ENCODE measurements at regions not wholly inside any gene's neighbourhood (a gene's known extent, or its start where the extent isn't known, plus 50 kb on each side); places are given as distances from the start of the nearest gene placed in this dataset.

DNA sequence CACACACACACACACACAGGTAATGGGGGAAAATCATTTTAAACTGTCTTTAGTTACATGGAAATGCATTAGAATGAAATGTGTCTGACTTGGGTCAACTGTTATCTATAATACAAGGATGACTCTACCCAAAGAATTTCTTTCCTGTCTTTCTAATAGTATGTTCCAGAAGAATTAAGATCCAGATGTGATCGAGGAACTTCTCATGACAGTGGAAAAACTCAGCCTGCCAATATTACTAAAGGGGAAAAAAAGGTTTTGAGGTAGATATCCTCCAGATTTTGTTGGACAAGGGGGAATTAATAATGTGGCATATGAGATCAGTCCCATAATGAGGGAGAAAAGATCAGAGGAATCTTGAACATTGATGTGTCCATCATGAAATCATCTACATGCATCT, 190.6 kb upstream of the MAP3K1 start:
- no peaks in the 10 kb centered on the region for H3K9me2 ChIP-seq (ENCODE audit: insufficient read depth)
- peak overlapping the region; percentile 41 for H3K4me2 ChIP-seq (ENCODE audit: unreplicated experiment)
- WGBS, 2 experiments (ENCODE audit: low coverage in 1 of 2, low lambda C conversion rate in 2 of 2, missing lambda C conversion rate in 2 of 2) = 30 to 41% methylated on average over 1 of the region's 1 CpG
- no peaks in the 10 kb centered on the region for H4K20me1 ChIP-seq (ENCODE audit: insufficient read depth)
- peak; percentile 23 for DNase-seq
- no peak overlapping the region for H2AFZ ChIP-seq
- no peak overlapping the region for H3K4me3 ChIP-seq
- H3K36me3 ChIP-seq (ENCODE audit: low read depth) = no peaks in the 10 kb centered on the region
- H3K79me2 ChIP-seq (ENCODE audit: insufficient read depth) = no peaks in the 10 kb centered on the region
- H3K9ac ChIP-seq = no peak overlapping the region
- in situ Hi-C loops (cut with MboI) = no loop called here
- H3F3A ChIP-seq (ENCODE audit: insufficient read depth) = peaks cover 27% of the 10 kb centered on the region
- H3K27me3 ChIP-seq (replicated peaks; ENCODE audit: insufficient read depth) = no peaks in the 10 kb centered on the region
- no peak for TF ChIP-seq EZH2phosphoT487 (IDR thresholded peaks at IDR 0.05; ENCODE audit: insufficient read depth, low read depth)
- TF ChIP-seq EZH2 (IDR thresholded peaks at IDR 0.05; ENCODE audit: insufficient read depth, poor library complexity, severe bottlenecking) = no peak
- peaks cover 48% of the 10 kb centered on the region for H3K4me1 ChIP-seq (ENCODE audit: insufficient read depth)
- no peak overlapping the region for H3K27ac ChIP-seq
- H3K9me3 ChIP-seq (ENCODE audit: low read depth) = peaks cover 2% of the 10 kb centered on the region

DNA sequence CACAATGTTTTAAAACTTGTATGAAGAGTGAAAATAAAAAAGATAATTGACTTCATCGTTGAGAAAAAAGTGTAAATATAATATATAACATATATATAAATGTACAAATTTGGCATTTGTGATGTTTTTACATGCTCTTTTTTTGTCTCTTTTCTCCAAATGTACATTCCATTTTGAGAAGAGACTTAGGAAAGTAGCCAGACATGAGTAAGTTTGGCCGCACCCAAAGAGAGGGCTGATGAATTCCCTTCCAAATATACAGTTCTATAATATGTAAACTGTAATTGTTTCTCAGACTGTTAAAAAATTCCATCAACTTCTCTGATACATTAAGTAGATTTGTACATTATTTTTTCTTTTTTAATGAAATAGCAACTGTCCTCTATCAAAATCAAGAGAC, 193.2 kb upstream of the MAP3K1 start:
- H2AFZ ChIP-seq = no peak overlapping the region
- H3F3A ChIP-seq (ENCODE audit: insufficient read depth) = peaks cover 27% of the 10 kb centered on the region
- H3K4me2 ChIP-seq (ENCODE audit: unreplicated experiment) = peak overlapping the region; percentile 10
- peak overlapping the region; percentile 31 for H3K27ac ChIP-seq
- no peak overlapping the region for H3K9ac ChIP-seq
- in situ Hi-C loops (cut with MboI) = no loop called here
- no peak for TF ChIP-seq EZH2 (IDR thresholded peaks at IDR 0.05; ENCODE audit: insufficient read depth, poor library complexity, severe bottlenecking)
- peak; percentile 52 for DNase-seq
- WGBS, 2 experiments (ENCODE audit: low coverage in 1 of 2, low lambda C conversion rate in 2 of 2, missing lambda C conversion rate in 2 of 2) = 77 to 86% methylated on average over 2 of the region's 2 CpGs
- H3K4me3 ChIP-seq = no peak overlapping the region
- H3K36me3 ChIP-seq (ENCODE audit: low read depth) = no peaks in the 10 kb centered on the region
- H3K9me3 ChIP-seq (ENCODE audit: low read depth) = no peaks in the 10 kb centered on the region
- no peaks in the 10 kb centered on the region for H4K20me1 ChIP-seq (ENCODE audit: insufficient read depth)
- no peaks in the 10 kb centered on the region for H3K27me3 ChIP-seq (replicated peaks; ENCODE audit: insufficient read depth)
- H3K79me2 ChIP-seq (ENCODE audit: insufficient read depth) = no peaks in the 10 kb centered on the region
- peaks cover 48% of the 10 kb centered on the region for H3K4me1 ChIP-seq (ENCODE audit: insufficient read depth)
- no peaks in the 10 kb centered on the region for H3K9me2 ChIP-seq (ENCODE audit: insufficient read depth)

GRCh38 chr5:56620903-56621677, 194.3 kb upstream of the MAP3K1 start:
- TF ChIP-seq EZH2phosphoT487 (IDR thresholded peaks at IDR 0.05; ENCODE audit: insufficient read depth, low read depth) (no peak), EZH2 (IDR thresholded peaks at IDR 0.05; ENCODE audit: insufficient read depth, poor library complexity, severe bottlenecking) (no peak)
- Histone ChIP-seq H3K27ac (peak overlapping the region; percentile 31), H3K4me1 (ENCODE audit: insufficient read depth) (peaks cover 46% of the 10 kb centered on the region), H3K36me3 (ENCODE audit: low read depth) (no peaks in the 10 kb centered on the region), H3K4me3 (no peak overlapping the region), H2AFZ (peak overlapping the region; percentile 9; the same call in 1 of the 2 replicates), H3K9me3 (ENCODE audit: low read depth) (no peaks in the 10 kb centered on the region), H3K4me2 (ENCODE audit: unreplicated experiment) (peak overlapping the region; percentile 0), H3K79me2 (ENCODE audit: insufficient read depth) (no peaks in the 10 kb centered on the region), H3K9me2 (ENCODE audit: insufficient read depth) (no peaks in the 10 kb centered on the region), H3K27me3 (replicated peaks; ENCODE audit: insufficient read depth) (no peaks in the 10 kb centered on the region), H3F3A (ENCODE audit: insufficient read depth) (peaks cover 21% of the 10 kb centered on the region), H3K9ac (no peak overlapping the region), H4K20me1 (ENCODE audit: insufficient read depth) (no peaks in the 10 kb centered on the region)
- DNase-seq = peak; percentile 52
- in situ Hi-C loops (cut with MboI) = no loop called here
- WGBS, 2 experiments (ENCODE audit: low coverage in 1 of 2, low lambda C conversion rate in 2 of 2, missing lambda C conversion rate in 2 of 2) = 65 to 70% methylated on average over 3 of the region's 3 CpGs

DNA sequence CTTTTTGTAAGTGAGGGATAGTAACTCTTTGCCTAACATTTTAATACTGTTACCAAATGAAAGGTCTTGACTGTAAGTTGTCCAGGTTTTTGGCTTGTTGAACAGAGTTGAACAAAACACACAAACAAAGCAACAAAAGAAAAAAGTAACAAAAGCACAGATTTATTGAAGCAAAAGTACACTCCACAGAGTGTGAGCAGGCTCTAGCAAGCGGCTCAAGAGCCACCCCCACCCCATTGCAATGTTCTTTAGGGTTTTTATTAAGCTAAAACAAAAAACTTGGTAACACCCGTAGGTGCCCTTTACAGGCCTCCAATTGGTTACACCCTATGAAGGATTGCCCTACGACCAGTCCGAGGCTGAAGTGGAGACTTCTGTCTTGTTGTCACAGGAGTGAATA, 197.4 kb upstream of the MAP3K1 start:
- no peak overlapping the region for H3K4me3 ChIP-seq
- H3K36me3 ChIP-seq (ENCODE audit: low read depth) = no peaks in the 10 kb centered on the region
- no peak overlapping the region for H3K27ac ChIP-seq
- no peak for DNase-seq
- peaks cover 7% of the 10 kb centered on the region for H3F3A ChIP-seq (ENCODE audit: insufficient read depth)
- 48 to 49% methylated on average over 4 of the region's 4 CpGs for WGBS, 2 experiments (ENCODE audit: low coverage in 1 of 2, low lambda C conversion rate in 2 of 2, missing lambda C conversion rate in 2 of 2)
- H3K79me2 ChIP-seq (ENCODE audit: insufficient read depth) = no peaks in the 10 kb centered on the region
- no peak overlapping the region for H3K4me2 ChIP-seq (ENCODE audit: unreplicated experiment)
- no peak overlapping the region for H3K9ac ChIP-seq
- no peak for TF ChIP-seq EZH2phosphoT487 (IDR thresholded peaks at IDR 0.05; ENCODE audit: insufficient read depth, low read depth)
- TF ChIP-seq EZH2 (IDR thresholded peaks at IDR 0.05; ENCODE audit: insufficient read depth, poor library complexity, severe bottlenecking) = no peak
- no peak overlapping the region for H2AFZ ChIP-seq
- H4K20me1 ChIP-seq (ENCODE audit: insufficient read depth) = no peaks in the 10 kb centered on the region
- H3K9me3 ChIP-seq (ENCODE audit: low read depth) = no peaks in the 10 kb centered on the region
- peaks cover 25% of the 10 kb centered on the region for H3K4me1 ChIP-seq (ENCODE audit: insufficient read depth)
- in situ Hi-C loops (cut with MboI) = no loop called here
- H3K27me3 ChIP-seq (replicated peaks; ENCODE audit: insufficient read depth) = no peaks in the 10 kb centered on the region
- H3K9me2 ChIP-seq (ENCODE audit: insufficient read depth) = no peaks in the 10 kb centered on the region

All from GM23248 (cell line).